A673 (cell line): ENCODE measurements at regions not wholly inside any gene's neighbourhood (a gene's known extent, or its start where the extent isn't known, plus 50 kb on each side); places are given as distances from the start of the nearest gene placed in this dataset.

Source experiments
- BruUV-seq: library from RNA; stranded (reverse); fragments of 400-500 nt; replicated peaks from 2 replicates; lab custom pipeline; 2021; lab: Mats Ljungman, UMichigan
- CTCF ChIA-PET: fragments of 300-600 bp; sonication (Branson Sonifier 250); formaldehyde crosslinking; loops from one replicate; lab custom pipeline; 2022; ENCODE audit warnings: antibody characterized with exemption; lab: Charles Lee
- POLR2A ChIA-PET: fragments of 300-600 bp; sonication (Branson Sonifier 250); formaldehyde crosslinking; loops from one replicate; lab custom pipeline; 2022; ENCODE audit warnings: antibody characterized with exemption; ENCODE audit not compliant: low non-redundant PET; lab: Charles Lee
- DNase-seq: peaks from one replicate; pipeline ENCODE4 v3.0.0-alpha.2; 2015; ENCODE audit warnings: low spot score
- H3K27ac ChIP-seq: fragments of 200-600 bp; sonication (generic); 2 replicates; pipeline ENCODE4 v1.5.1; 2016; ENCODE audit warnings: mixed run types, low read depth, mild to moderate bottlenecking, mixed read lengths, antibody characterized with exemption, low read length; ENCODE audit not compliant: poor library complexity, severe bottlenecking
- H3K27me3 ChIP-seq: fragments of 200-600 bp; sonication (generic); replicated peaks from 2 replicates; pipeline ENCODE4 v1.6.1; 2017; ENCODE audit warnings: mixed run types, low read depth, mild to moderate bottlenecking, mixed read lengths, antibody characterized with exemption, low read length; ENCODE audit not compliant: insufficient read depth, poor library complexity
- H3K36me3 ChIP-seq: fragments of 200-600 bp; sonication (generic); 2 replicates; pipeline ENCODE4 v1.6.1; 2016; ENCODE audit warnings: mixed run types, mild to moderate bottlenecking, mixed read lengths, antibody characterized with exemption, low read length; ENCODE audit not compliant: insufficient read depth, poor library complexity, severe bottlenecking
- H3K4me1 ChIP-seq: fragments of 200-600 bp; sonication (generic); 2 replicates; pipeline ENCODE4 v1.6.1; 2017; ENCODE audit warnings: mixed run types, mild to moderate bottlenecking, mixed read lengths, antibody characterized with exemption, low read length; ENCODE audit not compliant: insufficient read depth, poor library complexity, severe bottlenecking
- H3K4me3 ChIP-seq: fragments of 200-600 bp; sonication (generic); 2 replicates; pipeline ENCODE4 v1.5.1; 2016; ENCODE audit warnings: low read depth, mixed run types, mild to moderate bottlenecking, mixed read lengths, low read length; ENCODE audit not compliant: poor library complexity, severe bottlenecking
- H3K9me3 ChIP-seq: fragments of 200-600 bp; sonication (generic); 2 replicates; pipeline ENCODE4 v1.6.1; 2016; ENCODE audit warnings: mixed run types, low read depth, mild to moderate bottlenecking, mixed read lengths, antibody characterized with exemption, low read length; ENCODE audit not compliant: poor library complexity, severe bottlenecking
- EZH2 ChIP-seq: fragments of 200-600 bp; sonication (generic); IDR thresholded peaks from 2 replicates; pipeline ENCODE4 v1.6.1; 2017; ENCODE audit warnings: borderline replicate concordance, low read depth, mild to moderate bottlenecking, mixed read lengths, antibody characterized with exemption, low read length; ENCODE audit not compliant: poor library complexity, severe bottlenecking
- intact Hi-C: fragments of 100-400 bp; cut with micrococcal nuclease; formaldehyde crosslinking; loops from one replicate; pipeline ENCODE4 v1.10.0; 2022; ENCODE audit not compliant: unreplicated experiment
- TF ChIP-seq, protein P1 (sequence below): fragments of 300-800, 200-600 bp; sonication (generic); conservative IDR thresholded peaks from 2 replicates; pipeline ENCODE4 v1.5.1; 2017; ENCODE audit warnings: low read depth, mild to moderate bottlenecking, antibody characterized with exemption, low read length, moderate library complexity, mixed read lengths

DNA sequence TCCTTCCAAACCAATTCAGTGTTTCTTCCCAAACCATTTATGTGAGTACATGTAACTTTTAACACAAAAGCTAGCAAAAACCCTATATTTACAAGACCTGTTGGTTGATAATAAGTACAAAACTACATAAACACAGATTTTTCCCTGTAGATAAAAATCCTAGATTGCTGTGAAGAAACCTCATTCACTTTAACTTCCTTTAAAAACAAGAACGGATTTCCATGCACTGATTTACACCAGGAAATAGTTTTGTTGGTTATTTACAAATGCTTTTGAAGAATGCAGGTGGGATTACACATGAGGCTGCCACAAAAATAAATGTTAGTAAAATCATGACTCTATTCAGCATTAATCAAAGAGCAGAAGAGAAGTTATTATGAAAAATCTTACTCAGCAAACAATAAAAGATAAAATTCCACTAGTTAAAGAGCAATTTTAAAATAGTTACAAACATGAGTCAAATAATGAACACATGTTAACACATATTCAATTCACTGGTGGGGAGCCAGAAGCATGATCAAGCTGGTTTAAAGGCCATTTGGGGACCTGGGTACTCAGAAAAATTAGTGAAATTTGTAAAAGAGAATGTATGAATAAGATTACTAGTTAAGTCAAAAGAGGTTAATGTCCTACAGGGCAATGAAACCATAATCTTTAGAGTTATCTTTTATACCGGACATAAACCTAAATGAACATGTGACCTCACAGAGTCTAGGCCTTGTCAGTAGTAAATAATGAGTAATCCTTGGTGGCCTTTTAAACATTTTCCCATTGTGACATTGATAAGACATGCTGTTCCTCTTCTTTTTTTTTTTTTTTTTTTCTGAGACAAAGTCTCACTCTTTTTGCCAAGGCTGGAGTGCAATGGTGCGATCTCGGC, 79.9 kb downstream of the PHLDA1 start:
- Histone ChIP-seq H3K4me1 (peaks cover 13% of the 10 kb centered on the region), H3K36me3 (no peaks in the 10 kb centered on the region), H3K9me3 (no peaks in the 10 kb centered on the region), H3K4me3 (no peak overlapping the region), H3K27ac (no peak overlapping the region), H3K27me3 (no peaks in the 10 kb centered on the region)
- ChIA-PET CTCF (no interaction called here), POLR2A (no interaction called here)
- no TSS peak for BruUV-seq
- TF ChIP-seq, protein P1, sequence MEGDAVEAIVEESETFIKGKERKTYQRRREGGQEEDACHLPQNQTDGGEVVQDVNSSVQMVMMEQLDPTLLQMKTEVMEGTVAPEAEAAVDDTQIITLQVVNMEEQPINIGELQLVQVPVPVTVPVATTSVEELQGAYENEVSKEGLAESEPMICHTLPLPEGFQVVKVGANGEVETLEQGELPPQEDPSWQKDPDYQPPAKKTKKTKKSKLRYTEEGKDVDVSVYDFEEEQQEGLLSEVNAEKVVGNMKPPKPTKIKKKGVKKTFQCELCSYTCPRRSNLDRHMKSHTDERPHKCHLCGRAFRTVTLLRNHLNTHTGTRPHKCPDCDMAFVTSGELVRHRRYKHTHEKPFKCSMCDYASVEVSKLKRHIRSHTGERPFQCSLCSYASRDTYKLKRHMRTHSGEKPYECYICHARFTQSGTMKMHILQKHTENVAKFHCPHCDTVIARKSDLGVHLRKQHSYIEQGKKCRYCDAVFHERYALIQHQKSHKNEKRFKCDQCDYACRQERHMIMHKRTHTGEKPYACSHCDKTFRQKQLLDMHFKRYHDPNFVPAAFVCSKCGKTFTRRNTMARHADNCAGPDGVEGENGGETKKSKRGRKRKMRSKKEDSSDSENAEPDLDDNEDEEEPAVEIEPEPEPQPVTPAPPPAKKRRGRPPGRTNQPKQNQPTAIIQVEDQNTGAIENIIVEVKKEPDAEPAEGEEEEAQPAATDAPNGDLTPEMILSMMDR = no peak
- no peak for TF ChIP-seq EZH2
- intact Hi-C loops = no loop called here
- DNase-seq = no peak

DNA sequence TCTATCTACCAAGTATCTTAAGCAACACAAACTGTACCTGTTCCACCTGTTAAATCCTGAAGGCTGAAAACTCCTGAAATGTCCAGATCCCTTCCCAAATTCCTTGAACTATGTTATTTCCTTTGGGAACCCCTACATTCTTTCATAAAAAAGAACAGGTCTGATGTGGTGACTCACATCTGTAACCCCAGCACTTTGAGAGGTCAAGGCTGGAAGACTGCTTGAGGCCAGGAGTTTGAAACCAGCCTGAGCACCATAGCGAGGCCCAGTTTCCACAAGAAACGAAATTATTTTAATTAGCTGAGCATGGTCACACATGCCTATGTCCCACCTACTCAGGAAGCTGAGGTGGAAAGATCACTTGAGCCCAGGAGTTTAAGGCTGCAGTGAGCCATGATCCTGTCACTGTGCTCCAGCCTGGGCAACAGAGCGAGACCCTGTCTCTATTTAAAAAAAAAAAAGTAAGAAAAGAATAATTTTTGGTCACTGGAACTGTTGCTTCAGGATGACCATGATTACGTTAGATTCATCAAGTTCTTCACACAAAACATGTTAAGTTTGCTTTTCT, 84.3 kb downstream of the PHLDA1 start:
- intact Hi-C loops = loop anchor here (5.0 kb wide), 1 partner anchor 85 kb away; the partner anchor contains the start of gene PHLDA1
- Histone ChIP-seq H3K4me3 (no peak overlapping the region), H3K27ac (no peak overlapping the region), H3K9me3 (no peaks in the 10 kb centered on the region), H3K4me1 (peaks cover 19% of the 10 kb centered on the region), H3K27me3 (no peaks in the 10 kb centered on the region), H3K36me3 (no peaks in the 10 kb centered on the region)
- POLR2A ChIA-PET = no interaction called here
- no TSS peak for BruUV-seq
- CTCF ChIA-PET = no interaction called here
- DNase-seq = no peak
- TF ChIP-seq EZH2 = no peak
- TF ChIP-seq, protein P1 = no peak

DNA sequence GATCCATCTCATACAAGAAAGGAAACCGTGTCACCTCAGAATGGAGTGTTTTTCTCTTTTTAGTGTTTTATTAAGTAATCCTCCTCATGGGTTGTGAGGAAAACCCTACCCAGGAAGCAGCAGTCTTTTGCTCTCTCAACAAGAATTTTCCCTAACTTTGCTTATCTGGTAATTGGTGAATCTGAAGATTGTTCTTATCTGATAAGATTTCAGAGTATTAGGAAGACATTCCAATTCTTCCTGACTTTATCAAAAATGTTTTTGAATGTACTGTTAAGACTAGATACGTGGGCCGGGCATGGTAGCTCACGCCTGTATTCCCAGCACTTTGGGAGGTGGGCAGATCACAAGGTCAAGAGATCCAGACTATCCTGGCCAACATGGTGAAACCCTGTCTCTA, 86.0 kb downstream of the PHLDA1 start:
- no peak overlapping the region for H3K27ac ChIP-seq
- POLR2A ChIA-PET = interaction anchor here (0.6 kb wide), 1 partner anchor 325 kb away, joined by 5 read pairs; no protein-coding TSS in a partner anchor
- no peak overlapping the region for H3K4me3 ChIP-seq
- no peaks in the 10 kb centered on the region for H3K36me3 ChIP-seq
- peaks cover 19% of the 10 kb centered on the region for H3K4me1 ChIP-seq
- TF ChIP-seq EZH2 = no peak
- TF ChIP-seq, protein P1 = no peak
- CTCF ChIA-PET = no interaction called here
- H3K27me3 ChIP-seq = no peaks in the 10 kb centered on the region
- intact Hi-C loops = loop anchor here (5.0 kb wide), 1 partner anchor 87 kb away; the partner anchor contains the start of gene PHLDA1
- DNase-seq = no peak
- H3K9me3 ChIP-seq = no peaks in the 10 kb centered on the region
- no TSS peak for BruUV-seq
